A549 (cell line): ENCODE measurements at regions not wholly inside any gene's neighbourhood (a gene's known extent, or its start where the extent isn't known, plus 50 kb on each side); places are given as distances from the start of the nearest gene placed in this dataset.

Experiments used
- CHD2 ChIP-seq: fragments of 150-350 bp; IDR thresholded peaks from 2 replicates; pipeline ENCODE4 v1.6.1; 2014; ENCODE audit warnings: low read length; ENCODE audit not compliant: partially characterized antibody
- CTCF ChIP-seq: fragments of >200 bp; sonication (Bioruptor Twin); formaldehyde crosslinking; IDR thresholded peaks from 3 replicates; pipeline ENCODE4 v1.5.1; 2016
- EP300 ChIP-seq, 2 experiments: fragments of >200 bp; sonication (Bioruptor Twin); formaldehyde crosslinking; IDR thresholded peaks; 2 replicates in 1 of 2; 3 replicates in 1 of 2; pipeline ENCODE4 v1.6.1; 2016 to 2017
- KDM1A ChIP-seq: fragments of 200-600 bp; sonication (generic); IDR thresholded peaks from 2 replicates; pipeline ENCODE4 v1.6.1; 2016; ENCODE audit warnings: low read depth, mild to moderate bottlenecking
- KDM5A ChIP-seq: fragments of 200-600 bp; sonication (generic); IDR thresholded peaks from 2 replicates; pipeline ENCODE4 v1.6.1; 2016; ENCODE audit warnings: antibody characterized with exemption, mild to moderate bottlenecking
- MAX ChIP-seq: IDR thresholded peaks from 2 replicates; pipeline ENCODE4 v1.6.1; 2012
- MYC ChIP-seq: IDR thresholded peaks from 2 replicates; pipeline ENCODE4 v1.6.1; 2012; ENCODE audit warnings: mild to moderate bottlenecking, inconsistent platforms, low read length, improper control_type of control experiment, borderline replicate concordance
- POLR2A ChIP-seq: IDR thresholded peaks from 2 replicates; pipeline ENCODE4 v1.6.1; 2012; ENCODE audit warnings: mild to moderate bottlenecking, low read length

GRCh38 chr9:102164247-102164646 lies 425.8 kb upstream of the GRIN3A start:
- TF ChIP-seq CTCF (no peak), CHD2 (no peak), KDM5A (no peak), MAX (no peak), MYC (no peak), POLR2A (no peak), KDM1A (no peak), EP300 (IDR thresholded peaks at IDR 0.05) (no peak)
